ENCODE measurements at regions not wholly inside any gene's neighbourhood (a gene's known extent, or its start where the extent isn't known, plus 50 kb on each side); places are given as distances from the start of the nearest gene placed in this dataset.

GRCh38 chr11:106415510-106415909 is 338.0 kb downstream of the AASDHPPT start:
- TF ChIP-seq KDM6A (CRISPR knock-in tag; IDR thresholded peaks at IDR 0.05; ENCODE audit: low read depth) (no peak), ZFP1 (CRISPR knock-in tag; IDR thresholded peaks at IDR 0.05) (no peak), TARDBP (CRISPR knock-in tag; IDR thresholded peaks at IDR 0.05) (no peak), ZNF83 (CRISPR knock-in tag; IDR thresholded peaks at IDR 0.05; ENCODE audit: borderline replicate concordance) (no peak)
